IMR-90 (cell line): ENCODE measurements at regions not wholly inside any gene's neighbourhood (a gene's known extent, or its start where the extent isn't known, plus 50 kb on each side); places are given as distances from the start of the nearest gene placed in this dataset.

Experiments
- ATAC-seq: fragments of 200-7000 bp; cut with Tn5 transposase; 2 replicates; pipeline ENCODE4 v1.9.1; 2020; ENCODE audit warnings: low read depth, mild to moderate bottlenecking, moderate library complexity
- BruUV-seq: library from RNA; stranded (reverse); fragments of 400-500 nt; replicated peaks from 2 replicates; lab custom pipeline; 2021; lab: Mats Ljungman, UMichigan
- CTCF ChIA-PET: fragments of 300-600 bp; formaldehyde crosslinking; extraction: SDS; loops from one replicate; lab custom pipeline; 2021; ENCODE audit warnings: antibody characterized with exemption; lab: Yijun Ruan, JAX
- POLR2A ChIA-PET: fragments of 300-600 bp; sonication (Branson Sonifier 250); formaldehyde crosslinking; loops from one replicate; lab custom pipeline; 2022; ENCODE audit warnings: antibody characterized with exemption; ENCODE audit not compliant: unreplicated experiment; lab: Charles Lee
- DNase-seq: peaks from one replicate; pipeline ENCODE4 v3.0.0; 2013
- H2AFZ ChIP-seq: replicated peaks from 2 replicates; pipeline ENCODE3; 2013; ENCODE audit warnings: low read length, mild to moderate bottlenecking; ENCODE audit not compliant: poor library complexity
- H2AK5ac ChIP-seq: 2 replicates; pipeline ENCODE4 v1.6.1; 2013; ENCODE audit warnings: low read depth, low read length, inconsistent platforms
- H2AK9ac ChIP-seq: replicated peaks from 2 replicates; pipeline ENCODE3; 2013; ENCODE audit warnings: mild to moderate bottlenecking, low read depth, low read length, moderate library complexity; ENCODE audit not compliant: poor library complexity
- H2BK120ac ChIP-seq: 2 replicates; pipeline ENCODE4 v1.6.1; 2013; ENCODE audit warnings: low read depth, low read length, inconsistent platforms
- H2BK15ac ChIP-seq: 3 replicates; pipeline ENCODE4 v1.6.1; 2013; ENCODE audit warnings: low read depth, low read length, inconsistent platforms
- H2BK20ac ChIP-seq: 2 replicates; pipeline ENCODE4 v1.6.1; 2013; ENCODE audit warnings: low read depth, mild to moderate bottlenecking, inconsistent platforms, low read length, moderate library complexity
- H2BK5ac ChIP-seq: 2 replicates; pipeline ENCODE4 v1.6.1; 2013; ENCODE audit warnings: mild to moderate bottlenecking, low read depth, low read length, inconsistent platforms; ENCODE audit not compliant: poor library complexity, severe bottlenecking
- H3K14ac ChIP-seq: replicated peaks from 2 replicates; pipeline ENCODE4 v1.6.1; 2013; ENCODE audit warnings: low read depth, low read length, inconsistent platforms
- H3K18ac ChIP-seq: 2 replicates; pipeline ENCODE4 v1.6.1; 2013; ENCODE audit warnings: low read depth, low read length, control low read depth
- H3K23ac ChIP-seq: 2 replicates; pipeline ENCODE4 v1.6.1; 2013; ENCODE audit warnings: low read depth, low read length, inconsistent platforms
- H3K27ac ChIP-seq: 2 replicates; pipeline ENCODE4 v1.5.1; 2013; ENCODE audit warnings: mild to moderate bottlenecking, control low read depth, low read length; ENCODE audit not compliant: insufficient read depth
- H3K27me3 ChIP-seq: 2 replicates; pipeline ENCODE4 v1.6.1; 2013; ENCODE audit warnings: low read length; ENCODE audit not compliant: control insufficient read depth, insufficient read depth
- H3K36me3 ChIP-seq: 2 replicates; pipeline ENCODE4 v1.6.1; 2013; ENCODE audit warnings: low read length, mixed read lengths; ENCODE audit not compliant: control insufficient read depth, insufficient read depth
- H3K4ac ChIP-seq: 2 replicates; pipeline ENCODE4 v1.6.1; 2013; ENCODE audit warnings: low read depth, low read length, inconsistent platforms
- H3K4me1 ChIP-seq: 2 replicates; pipeline ENCODE4 v1.6.1; 2013; ENCODE audit warnings: low read length, mixed read lengths; ENCODE audit not compliant: control insufficient read depth, insufficient read depth
- H3K4me2 ChIP-seq: 2 replicates; pipeline ENCODE4 v1.6.1; 2013; ENCODE audit warnings: low read depth, mild to moderate bottlenecking, control low read depth, low read length, moderate library complexity
- H3K4me3 ChIP-seq: 2 replicates; pipeline ENCODE4 v1.5.1; 2013; ENCODE audit warnings: low read depth, mild to moderate bottlenecking, control low read depth, low read length, moderate library complexity; ENCODE audit not compliant: insufficient read depth
- H3K56ac ChIP-seq: 2 replicates; pipeline ENCODE4 v1.6.1; 2013; ENCODE audit warnings: low read length, inconsistent platforms; ENCODE audit not compliant: insufficient read depth; ENCODE audit errors: extremely low read depth
- H3K79me1 ChIP-seq, 2 experiments: 2 replicates each; pipeline ENCODE4 v1.6.1; 2013; ENCODE audit warnings: low read length in 2 of 2, inconsistent platforms in 1 of 2, low read depth in 1 of 2
- H3K9ac ChIP-seq: 2 replicates; pipeline ENCODE4 v1.6.1; 2013; ENCODE audit warnings: low read depth, low read length, control low read depth
- H3K9me1 ChIP-seq: 2 replicates; pipeline ENCODE4 v1.6.1; 2013; ENCODE audit warnings: low read length, inconsistent platforms; ENCODE audit not compliant: insufficient read depth
- H3K9me3 ChIP-seq: 2 replicates; pipeline ENCODE4 v1.6.1; 2013; ENCODE audit warnings: low read length; ENCODE audit not compliant: control insufficient read depth, insufficient read depth
- H4K20me1 ChIP-seq: 2 replicates; pipeline ENCODE4 v1.6.1; 2013; ENCODE audit warnings: low read length, inconsistent platforms; ENCODE audit not compliant: insufficient read depth
- H4K5ac ChIP-seq: 2 replicates; pipeline ENCODE4 v1.6.1; 2013; ENCODE audit warnings: mild to moderate bottlenecking, low read depth, low read length, control low read depth
- H4K8ac ChIP-seq, 2 experiments: 2 replicates each; pipeline ENCODE4 v1.6.1; 2013; ENCODE audit warnings: low read depth in 2 of 2, low read length in 2 of 2, control low read depth in 1 of 2, inconsistent platforms in 1 of 2
- H4K91ac ChIP-seq: 2 replicates; pipeline ENCODE4 v1.6.1; 2013; ENCODE audit warnings: low read depth, low read length, inconsistent platforms; ENCODE audit not compliant: insufficient read depth
- MAFK ChIP-seq: IDR thresholded peaks from 2 replicates; pipeline ENCODE4 v1.6.1; 2012; ENCODE audit warnings: low read depth, low read length, improper control_type of control experiment
- RAD21 ChIP-seq: IDR thresholded peaks from 2 replicates; pipeline ENCODE4 v1.6.1; 2012; ENCODE audit warnings: low read length, improper control_type of control experiment
- RFX5 ChIP-seq: IDR thresholded peaks from 2 replicates; pipeline ENCODE4 v1.8.0; 2012; ENCODE audit warnings: low read depth, mild to moderate bottlenecking, low read length, moderate library complexity
- WGBS, 2 experiments: methylation state at CpG; one replicate each; pipeline versions ENCODE4 v1.1.5 to v1.1.7; 2013; ENCODE audit warnings: missing lambda C conversion rate in 2 of 2; ENCODE audit not compliant: insufficient read length in 1 of 2; ENCODE audit errors: extremely low coverage in 2 of 2; 5-methylcytosine and 5-hydroxymethylcytosine counted together
- dilution Hi-C: fragments of 300-500 bp; cut with HindIII; formaldehyde crosslinking; loops from one replicate; pipeline ENCODE4 v1.14.3; 2018; ENCODE audit warnings: low sequenced_read_pairs; ENCODE audit not compliant: unreplicated experiment
- in situ Hi-C: fragments of 300-500 bp; cut with MboI; formaldehyde crosslinking; loops from 3 replicates; pipeline ENCODE4 v1.14.3; 2019; ENCODE audit warnings: low sequenced_read_pairs, inconsistent platforms, mixed read lengths
- intact Hi-C: fragments of 100-400 bp; cut with micrococcal nuclease; formaldehyde crosslinking; loops from 2 replicates; pipeline ENCODE4 v1.10.0; 2022
- TF ChIP-seq, protein P1 (sequence below): conservative IDR thresholded peaks from 2 replicates; pipeline ENCODE4 v1.5.1; 2012; ENCODE audit warnings: mild to moderate bottlenecking, low read depth, low read length, improper control_type of control experiment

DNA sequence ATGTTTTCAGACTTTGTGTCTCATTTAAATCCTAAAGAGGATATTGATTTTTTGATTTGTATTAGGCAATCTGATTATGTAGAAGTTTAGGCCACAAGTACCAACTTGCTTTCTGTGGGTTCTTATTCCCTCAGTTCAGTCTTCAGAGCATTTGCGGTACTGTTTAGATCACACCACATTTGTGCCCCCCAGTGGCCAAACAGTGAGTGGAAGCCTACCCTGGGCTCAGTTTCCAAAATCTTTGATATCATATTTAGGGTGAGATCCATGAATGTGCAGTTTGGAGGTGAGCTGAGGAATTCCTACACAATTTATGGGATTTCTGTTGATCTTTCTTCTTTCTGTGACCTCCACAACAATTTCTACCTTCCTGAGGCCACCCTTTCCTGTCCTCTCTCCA, 92.3 kb upstream of the FUT9 start:
- Histone ChIP-seq H3K14ac (no peak overlapping the region), H3K27ac (no peak overlapping the region), H4K5ac (no peak overlapping the region), H2AK9ac (no peak overlapping the region), H4K20me1 (no peaks in the 10 kb centered on the region), H4K91ac (no peak overlapping the region), H3K4me2 (no peak overlapping the region), H3K27me3 (no peaks in the 10 kb centered on the region), H3K79me1 (no peaks in the 10 kb centered on the region), H2BK120ac (no peak overlapping the region), H3K56ac (no peak overlapping the region), H3K9me3 (peaks cover 4% of the 10 kb centered on the region), H3K23ac (no peak overlapping the region), H3K4ac (no peak overlapping the region), H3K36me3 (no peaks in the 10 kb centered on the region), H2AK5ac (no peak overlapping the region), H2BK15ac (no peak overlapping the region), H3K4me3 (no peak overlapping the region), H3K4me1 (no peaks in the 10 kb centered on the region), H3K9me1 (no peaks in the 10 kb centered on the region), H2BK20ac (no peak overlapping the region), H3K18ac (no peak overlapping the region), H2AFZ (no peak overlapping the region), H4K8ac (no peak overlapping the region), H2BK5ac (no peak overlapping the region), H3K9ac (no peak overlapping the region)
- dilution Hi-C loops = no loop called here
- intact Hi-C loops = no loop called here
- no CpG with 5 or more reads among the region's 1 CpG for WGBS, 2 experiments
- ATAC-seq (no peak), DNase-seq (no peak)
- ChIA-PET POLR2A (no interaction called here), CTCF (no interaction called here)
- BruUV-seq = no TSS peak
- 0 out of 2 replicates have a peak, but pooled peaks have one; percentile 11 for TF ChIP-seq RAD21
- TF ChIP-seq, protein P1, sequence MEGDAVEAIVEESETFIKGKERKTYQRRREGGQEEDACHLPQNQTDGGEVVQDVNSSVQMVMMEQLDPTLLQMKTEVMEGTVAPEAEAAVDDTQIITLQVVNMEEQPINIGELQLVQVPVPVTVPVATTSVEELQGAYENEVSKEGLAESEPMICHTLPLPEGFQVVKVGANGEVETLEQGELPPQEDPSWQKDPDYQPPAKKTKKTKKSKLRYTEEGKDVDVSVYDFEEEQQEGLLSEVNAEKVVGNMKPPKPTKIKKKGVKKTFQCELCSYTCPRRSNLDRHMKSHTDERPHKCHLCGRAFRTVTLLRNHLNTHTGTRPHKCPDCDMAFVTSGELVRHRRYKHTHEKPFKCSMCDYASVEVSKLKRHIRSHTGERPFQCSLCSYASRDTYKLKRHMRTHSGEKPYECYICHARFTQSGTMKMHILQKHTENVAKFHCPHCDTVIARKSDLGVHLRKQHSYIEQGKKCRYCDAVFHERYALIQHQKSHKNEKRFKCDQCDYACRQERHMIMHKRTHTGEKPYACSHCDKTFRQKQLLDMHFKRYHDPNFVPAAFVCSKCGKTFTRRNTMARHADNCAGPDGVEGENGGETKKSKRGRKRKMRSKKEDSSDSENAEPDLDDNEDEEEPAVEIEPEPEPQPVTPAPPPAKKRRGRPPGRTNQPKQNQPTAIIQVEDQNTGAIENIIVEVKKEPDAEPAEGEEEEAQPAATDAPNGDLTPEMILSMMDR = peak; percentile 16; the same call in 1 of the 2 replicates
- no peak for TF ChIP-seq MAFK
- no peak for TF ChIP-seq RFX5
- in situ Hi-C loops = no loop called here
